Neural crest cell (in vitro differentiated cells): ENCODE measurements at regions not wholly inside any gene's neighbourhood (a gene's known extent, or its start where the extent isn't known, plus 50 kb on each side); places are given as distances from the start of the nearest gene placed in this dataset.
"Not testable (repeated sequence)": the region's sequence is repeated elsewhere in the genome, so short reads cannot be mapped to it uniquely, and the experiment has no call there.

Experiments used
- DNase-seq: peaks from one replicate; pipeline ENCODE4 v3.0.0; 2021; ENCODE audit warnings: low read depth, mixed read lengths, low spot score
- H3K27ac Mint-ChIP-seq: one replicate; pipeline ENCODE4 v1.8.0; 2021; ENCODE audit warnings: mild to moderate bottlenecking, mixed read lengths; ENCODE audit not compliant: unreplicated experiment
- H3K27me3 Mint-ChIP-seq: 2 replicates; pipeline ENCODE4 v1.8.0; 2021; ENCODE audit warnings: low read depth, mild to moderate bottlenecking, mixed read lengths
- H3K36me3 Mint-ChIP-seq: 2 replicates; pipeline ENCODE4 v1.8.0; 2021; ENCODE audit warnings: low read depth, mild to moderate bottlenecking, mixed read lengths
- H3K4me1 Mint-ChIP-seq: 2 replicates; pipeline ENCODE4 v1.8.0; 2021; ENCODE audit warnings: mixed read lengths
- H3K4me3 Mint-ChIP-seq: one replicate; pipeline ENCODE4 v1.8.0; 2021; ENCODE audit warnings: mild to moderate bottlenecking, mixed read lengths
- H3K9me3 Mint-ChIP-seq: 2 replicates; pipeline ENCODE4 v1.8.0; 2021; ENCODE audit warnings: mixed read lengths
- CTCF ChIP-seq: fragments of 200-600 bp; sonication (generic); conservative IDR thresholded peaks from 2 replicates; pipeline ENCODE4 v1.5.0; 2021; ENCODE audit warnings: antibody characterized with exemption, mild to moderate bottlenecking

DNA sequence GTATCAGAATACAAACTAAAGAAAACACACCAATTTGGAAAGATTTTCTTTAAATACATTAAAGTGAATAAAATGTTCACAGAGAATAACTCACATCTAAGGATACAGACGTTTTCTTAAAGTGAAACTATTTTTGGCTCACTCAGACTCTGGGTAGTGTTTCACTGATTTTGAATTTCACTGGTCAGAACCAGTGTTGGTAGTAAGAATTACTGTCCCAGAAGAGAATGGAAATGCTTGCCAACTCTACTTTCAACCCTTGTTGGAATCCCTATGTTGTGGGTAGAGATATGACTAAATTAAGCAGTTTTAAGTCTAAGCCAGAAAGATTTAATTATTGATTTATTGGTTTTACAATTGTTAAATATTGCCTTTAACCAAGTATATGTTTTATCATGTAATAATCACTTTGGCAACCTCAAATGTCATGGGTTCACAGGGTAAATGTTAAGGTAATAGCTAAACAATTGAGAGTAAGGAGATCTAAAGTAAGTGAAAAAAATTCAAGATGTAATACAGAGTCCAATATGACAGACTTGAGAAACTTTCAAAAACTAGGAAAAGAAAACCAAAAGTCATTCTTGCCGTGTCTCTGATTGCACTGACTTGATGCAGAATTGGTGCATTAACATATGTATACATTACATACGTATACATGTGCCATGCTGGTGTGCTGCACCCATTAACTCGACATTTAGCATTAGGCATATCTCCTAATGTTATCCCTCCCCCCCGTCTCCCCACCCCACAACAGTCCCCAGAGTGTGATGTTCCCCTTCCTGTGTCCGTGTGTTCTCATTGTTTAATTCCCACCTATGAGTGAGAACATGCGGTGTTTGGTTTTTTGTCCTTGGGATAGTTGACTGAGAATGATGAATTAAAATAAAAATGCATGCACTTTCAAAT lies 1517.2 kb upstream of the TPTE start:
- peaks cover 45% of the 10 kb centered on the region for H3K36me3 Mint-ChIP-seq
- not testable (repeated sequence) for H3K27me3 Mint-ChIP-seq, H3K4me3 Mint-ChIP-seq, H3K27ac Mint-ChIP-seq, H3K4me1 Mint-ChIP-seq, DNase-seq
- peaks cover 56% of the 10 kb centered on the region for H3K9me3 Mint-ChIP-seq

DNA sequence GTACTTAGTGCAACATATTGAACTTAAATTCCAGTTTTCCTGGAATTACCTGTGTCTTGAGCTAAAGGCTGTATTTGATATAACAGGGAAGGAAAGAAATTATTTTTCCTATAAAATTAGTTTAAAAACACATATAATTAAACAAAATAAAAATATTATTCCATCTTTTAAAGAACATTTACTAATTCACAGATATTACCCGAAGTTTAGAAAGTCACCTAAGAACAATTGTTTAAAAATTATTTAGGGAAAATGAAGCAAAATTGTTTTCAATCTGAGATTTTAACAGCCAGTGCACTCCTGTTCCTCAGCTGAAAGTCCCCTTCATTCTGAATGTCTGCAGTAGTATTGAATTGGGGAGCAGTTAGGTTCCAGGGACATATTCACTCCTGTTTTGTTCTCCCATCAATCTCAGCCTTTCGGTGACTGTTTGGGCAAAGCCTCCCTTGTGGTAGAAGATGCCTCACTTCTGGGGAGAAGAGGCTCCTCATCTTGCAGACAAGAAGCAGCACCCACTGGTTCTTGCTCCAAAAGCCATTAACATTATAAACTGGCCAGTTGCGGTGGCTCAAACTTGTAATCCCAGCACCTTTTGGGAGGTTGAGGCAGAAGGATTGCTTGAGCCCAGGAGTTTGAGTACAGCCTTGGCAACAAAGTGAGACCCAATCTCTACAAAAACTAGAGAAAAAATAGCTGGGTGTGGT lies 1516.4 kb upstream of the TPTE start:
- not testable (repeated sequence) for DNase-seq, H3K27me3 Mint-ChIP-seq, H3K4me1 Mint-ChIP-seq, H3K4me3 Mint-ChIP-seq, H3K27ac Mint-ChIP-seq
- H3K9me3 Mint-ChIP-seq, result peaks cover 55% of the 10 kb centered on the region
- H3K36me3 Mint-ChIP-seq, result peaks cover 46% of the 10 kb centered on the region

GRCh38 chr21:9005671-9006070 lies 1515.7 kb upstream of the TPTE start:
- not testable (repeated sequence) for H3K27me3 Mint-ChIP-seq, DNase-seq, H3K4me1 Mint-ChIP-seq, H3K4me3 Mint-ChIP-seq, H3K27ac Mint-ChIP-seq
- peaks cover 49% of the 10 kb centered on the region for H3K9me3 Mint-ChIP-seq
- peaks cover 43% of the 10 kb centered on the region for H3K36me3 Mint-ChIP-seq

- H3K27me3 Mint-ChIP-seq, H3K27ac Mint-ChIP-seq, H3K4me1 Mint-ChIP-seq, H3K4me3 Mint-ChIP-seq, DNase-seq: not testable (repeated sequence)
- Mint-ChIP-seq H3K9me3 (peaks cover 52% of the 10 kb centered on the region), H3K36me3 (peaks cover 46% of the 10 kb centered on the region)
Measured at GRCh38 chr21:9006111-9006510, 1515.3 kb upstream of the TPTE start.

DNA sequence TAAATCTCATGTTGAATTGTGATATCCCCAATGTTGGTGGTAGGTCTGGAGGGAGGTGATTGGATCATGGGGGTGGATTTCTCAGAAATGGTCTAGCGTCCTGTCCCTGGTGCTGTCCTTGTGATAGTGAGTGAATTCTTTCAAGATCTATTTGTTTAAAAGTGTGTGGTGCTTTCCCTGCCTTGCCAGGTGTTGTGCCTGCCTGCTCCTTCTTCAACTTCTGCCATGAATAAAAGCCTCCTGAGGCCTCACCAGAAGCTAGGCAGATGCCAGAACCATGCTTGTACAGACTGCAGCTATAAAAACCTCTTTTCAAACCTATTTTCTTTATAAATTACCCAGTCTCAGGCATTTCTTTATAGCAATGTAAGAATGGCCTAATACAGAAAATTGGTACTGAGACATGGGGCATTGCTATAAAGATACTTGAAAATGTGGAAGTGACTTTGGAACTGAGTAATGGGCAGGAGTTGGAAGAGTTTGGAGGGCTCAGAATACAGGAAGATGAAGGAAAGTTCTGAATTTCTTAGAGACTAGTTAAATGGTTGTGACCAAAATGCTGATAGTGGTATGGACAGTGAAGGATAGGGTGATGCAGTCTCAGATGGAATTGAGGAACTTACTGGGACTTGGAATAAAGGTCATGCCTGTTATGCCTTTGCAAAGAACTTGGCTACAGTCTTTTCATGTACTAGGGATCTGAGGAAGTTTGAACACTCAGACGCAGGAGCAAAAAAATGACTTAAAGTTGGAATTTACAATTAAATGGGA lies 1514.6 kb upstream of the TPTE start:
- H3K27me3 Mint-ChIP-seq, DNase-seq, H3K4me3 Mint-ChIP-seq, H3K27ac Mint-ChIP-seq, H3K4me1 Mint-ChIP-seq: not testable (repeated sequence)
- H3K36me3 Mint-ChIP-seq, result peaks cover 45% of the 10 kb centered on the region
- peaks cover 56% of the 10 kb centered on the region for H3K9me3 Mint-ChIP-seq

DNA sequence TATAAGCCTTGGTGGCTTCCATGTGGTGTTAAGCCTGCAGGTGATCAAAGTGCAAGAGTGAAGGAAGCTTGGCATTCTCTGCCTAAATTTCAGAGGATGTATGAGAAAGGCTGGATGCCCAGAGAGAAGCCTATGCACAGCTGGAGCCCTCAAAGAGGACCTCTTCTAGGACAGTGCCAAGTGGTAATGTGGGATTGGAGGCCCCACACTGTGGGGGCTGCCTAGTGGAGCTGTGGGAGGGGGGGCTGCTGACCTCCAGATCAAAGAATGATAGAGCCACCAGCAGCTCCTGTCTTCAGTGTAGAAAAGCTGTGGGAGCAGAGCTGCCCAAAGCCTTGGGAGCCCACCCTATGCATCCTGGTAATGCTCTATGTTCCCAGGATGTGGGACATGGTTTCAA lies 1512.7 kb upstream of the TPTE start:
- peaks cover 61% of the 10 kb centered on the region for H3K9me3 Mint-ChIP-seq
- no peaks in the 10 kb centered on the region for H3K27me3 Mint-ChIP-seq
- no peak for TF ChIP-seq CTCF
- H3K27ac Mint-ChIP-seq, result no peak overlapping the region
- H3K36me3 Mint-ChIP-seq, result peaks cover 55% of the 10 kb centered on the region
- no peaks in the 10 kb centered on the region for H3K4me1 Mint-ChIP-seq
- H3K4me3 Mint-ChIP-seq, result no peak overlapping the region
- DNase-seq, result no peak

DNA sequence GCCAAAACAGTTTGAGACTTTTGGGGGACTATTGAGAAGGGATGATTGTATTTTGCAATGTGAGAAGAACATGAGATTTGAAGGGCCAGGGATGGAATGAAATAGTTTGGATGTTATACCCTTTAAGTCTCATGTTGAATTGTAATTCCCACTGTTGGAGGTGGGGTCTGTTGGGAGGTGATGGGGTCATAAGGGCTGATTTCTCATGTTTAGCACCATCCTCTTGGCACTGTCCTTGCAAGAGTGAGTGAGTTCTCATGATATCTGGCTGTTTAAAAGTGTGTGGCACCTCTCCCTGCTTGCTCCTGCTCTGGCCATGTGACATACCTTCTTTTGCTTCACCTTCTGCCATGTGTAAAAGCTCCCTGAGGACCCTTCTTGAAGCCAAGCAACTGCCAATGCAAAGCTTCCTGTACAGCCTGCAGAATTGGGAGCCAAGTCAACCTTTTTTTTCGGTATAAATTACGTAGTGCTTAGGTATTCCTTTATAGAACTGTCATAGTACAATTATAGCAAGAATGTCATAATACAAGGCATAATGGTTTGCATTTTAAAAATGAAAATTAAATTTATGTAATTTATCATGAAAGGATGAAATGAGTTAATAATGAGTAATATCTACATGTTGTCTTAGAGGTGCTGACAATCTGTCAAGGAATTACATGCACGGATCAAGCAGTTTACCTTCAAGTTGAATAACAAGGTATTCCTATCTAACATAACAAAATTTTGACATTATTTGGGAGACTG lies 1511.9 kb upstream of the TPTE start:
- H3K4me1 Mint-ChIP-seq, H3K4me3 Mint-ChIP-seq, H3K27ac Mint-ChIP-seq, DNase-seq, H3K27me3 Mint-ChIP-seq: not testable (repeated sequence)
- H3K36me3 Mint-ChIP-seq, result peaks cover 50% of the 10 kb centered on the region
- peaks cover 57% of the 10 kb centered on the region for H3K9me3 Mint-ChIP-seq

DNA sequence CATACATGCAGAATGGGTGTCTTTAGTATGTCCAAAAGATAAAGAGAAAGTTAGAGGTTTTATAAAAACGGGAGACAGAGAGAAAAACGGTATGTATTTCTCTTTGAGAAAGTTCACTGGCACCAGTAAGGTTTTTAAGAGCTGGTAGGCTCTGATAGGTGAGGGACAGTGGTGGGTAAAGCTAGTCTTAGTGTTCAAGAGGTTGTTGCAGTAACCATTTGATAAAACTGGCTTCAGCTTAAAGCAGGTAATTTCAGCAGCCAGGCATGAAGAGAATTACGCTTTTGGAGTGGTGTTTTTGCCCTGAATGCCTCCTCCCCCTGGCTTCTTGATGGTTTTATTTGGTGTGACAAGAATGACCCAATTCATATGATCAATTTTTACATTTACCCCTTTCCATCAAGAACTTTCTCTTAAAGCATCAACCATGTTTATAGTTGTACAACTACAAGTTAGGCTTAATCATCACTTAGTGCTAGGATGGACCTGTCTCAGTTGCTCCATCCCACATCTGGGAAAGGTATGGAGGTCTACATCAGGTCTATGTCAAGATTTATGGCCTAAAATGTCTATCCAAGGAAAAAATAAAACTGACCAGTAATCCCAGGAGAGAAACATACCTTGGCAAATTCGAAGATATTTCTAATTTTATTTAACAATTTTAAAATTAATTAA lies 1511.1 kb upstream of the TPTE start:
- Mint-ChIP-seq H3K9me3 (peaks cover 60% of the 10 kb centered on the region), H3K36me3 (peaks cover 47% of the 10 kb centered on the region)
- H3K4me3 Mint-ChIP-seq, H3K27ac Mint-ChIP-seq, H3K27me3 Mint-ChIP-seq, DNase-seq, H3K4me1 Mint-ChIP-seq: not testable (repeated sequence)

- Mint-ChIP-seq H3K9me3 (peaks cover 57% of the 10 kb centered on the region), H3K36me3 (peaks cover 41% of the 10 kb centered on the region)
- H3K27me3 Mint-ChIP-seq, H3K27ac Mint-ChIP-seq, DNase-seq, H3K4me3 Mint-ChIP-seq, H3K4me1 Mint-ChIP-seq: not testable (repeated sequence)
Measured at GRCh38 chr21:9010936-9011890, 1510.2 kb upstream of the TPTE start.

DNA sequence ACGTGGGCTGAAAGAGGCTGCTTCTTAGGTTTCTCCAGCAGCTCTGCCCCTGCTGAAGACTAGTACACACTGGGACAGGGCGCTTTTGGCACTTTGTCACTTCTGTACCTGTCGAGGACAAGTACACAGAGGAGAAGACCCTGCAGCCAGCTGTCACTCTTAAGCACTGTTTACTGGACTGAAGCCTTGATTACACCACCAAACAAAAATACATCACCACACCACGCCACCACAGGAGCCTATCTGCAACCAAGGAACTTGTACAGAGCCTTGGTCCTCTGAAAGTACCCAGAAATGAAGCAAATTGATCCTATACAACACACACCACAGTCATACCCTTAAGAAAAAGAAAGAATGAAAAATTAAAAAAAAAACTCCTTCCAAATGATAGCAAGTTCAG lies 1509.5 kb upstream of the TPTE start:
- not testable (repeated sequence) for H3K4me3 Mint-ChIP-seq, DNase-seq

More for the DNA sequence above, 1509.5 kb upstream of the TPTE start:
- H3K27me3 Mint-ChIP-seq, H3K27ac Mint-ChIP-seq, H3K4me1 Mint-ChIP-seq: not testable (repeated sequence)
- H3K36me3 Mint-ChIP-seq, result peaks cover 36% of the 10 kb centered on the region
- peaks cover 52% of the 10 kb centered on the region for H3K9me3 Mint-ChIP-seq
